Glutamatergic neuron (in vitro differentiated cells): ENCODE measurements at regions not wholly inside any gene's neighbourhood (a gene's known extent, or its start where the extent isn't known, plus 50 kb on each side); places are given as distances from the start of the nearest gene placed in this dataset.

Source experiments
- DNase-seq: peaks from one replicate; pipeline ENCODE4 v3.0.0; 2022
- H3K27ac Mint-ChIP-seq: one replicate; pipeline ENCODE4 v1.8.0; 2020; ENCODE audit warnings: mild to moderate bottlenecking, mixed read lengths, inconsistent platforms; ENCODE audit not compliant: unreplicated experiment
- H3K27me3 Mint-ChIP-seq: one replicate; pipeline ENCODE4 v1.8.0; 2020; ENCODE audit warnings: mild to moderate bottlenecking, moderate library complexity, mixed read lengths, inconsistent platforms; ENCODE audit not compliant: unreplicated experiment
- H3K36me3 Mint-ChIP-seq: one replicate; pipeline ENCODE4 v1.8.0; 2020; ENCODE audit warnings: mild to moderate bottlenecking, mixed read lengths, inconsistent platforms; ENCODE audit not compliant: unreplicated experiment
- H3K4me1 Mint-ChIP-seq: one replicate; pipeline ENCODE4 v1.8.0; 2020; ENCODE audit warnings: mild to moderate bottlenecking, low read depth, mixed read lengths, inconsistent platforms; ENCODE audit not compliant: unreplicated experiment
- H3K4me3 Mint-ChIP-seq: one replicate; pipeline ENCODE4 v1.8.0; 2020; ENCODE audit warnings: mild to moderate bottlenecking, mixed read lengths, inconsistent platforms; ENCODE audit not compliant: unreplicated experiment
- H3K9me3 Mint-ChIP-seq: one replicate; pipeline ENCODE4 v1.8.0; 2020; ENCODE audit warnings: mild to moderate bottlenecking, moderate library complexity, mixed read lengths, inconsistent platforms; ENCODE audit not compliant: unreplicated experiment
- TF ChIP-seq, protein P1 (sequence below): fragments of 200-600 bp; sonication (generic); IDR thresholded peaks from one replicate; pipeline ENCODE4 v1.5.0; 2021; ENCODE audit not compliant: partially characterized antibody, unreplicated experiment

DNA sequence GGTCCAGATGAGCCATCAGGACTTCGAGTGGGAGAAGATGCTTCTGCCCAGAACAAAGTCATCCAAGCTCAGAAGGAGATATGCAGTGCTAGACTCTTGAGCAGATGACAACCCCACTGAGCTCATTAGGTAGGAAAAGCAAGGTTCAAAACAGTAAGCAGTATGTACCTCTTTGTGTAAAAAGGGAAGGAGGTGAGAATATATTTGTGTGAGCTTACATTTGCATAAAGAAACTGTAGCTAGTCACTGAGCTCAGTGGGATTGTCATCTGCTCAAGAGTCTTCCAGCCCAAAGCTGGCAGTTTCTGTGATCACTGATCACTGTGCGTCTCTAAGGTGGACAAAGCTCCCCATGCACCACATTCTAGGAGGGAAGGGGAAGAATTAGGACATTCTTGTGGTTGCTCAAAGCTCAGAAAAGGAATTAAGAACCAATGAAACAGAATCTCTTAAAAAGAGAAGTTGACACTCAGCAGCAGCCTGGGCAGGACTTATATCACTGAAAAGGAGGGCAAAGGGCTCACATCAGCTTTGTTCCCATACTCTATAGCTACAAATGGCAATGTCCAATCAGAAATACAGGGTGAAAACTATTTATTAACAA lies 90.0 kb upstream of the MAFB start:
- TF ChIP-seq, protein P1, sequence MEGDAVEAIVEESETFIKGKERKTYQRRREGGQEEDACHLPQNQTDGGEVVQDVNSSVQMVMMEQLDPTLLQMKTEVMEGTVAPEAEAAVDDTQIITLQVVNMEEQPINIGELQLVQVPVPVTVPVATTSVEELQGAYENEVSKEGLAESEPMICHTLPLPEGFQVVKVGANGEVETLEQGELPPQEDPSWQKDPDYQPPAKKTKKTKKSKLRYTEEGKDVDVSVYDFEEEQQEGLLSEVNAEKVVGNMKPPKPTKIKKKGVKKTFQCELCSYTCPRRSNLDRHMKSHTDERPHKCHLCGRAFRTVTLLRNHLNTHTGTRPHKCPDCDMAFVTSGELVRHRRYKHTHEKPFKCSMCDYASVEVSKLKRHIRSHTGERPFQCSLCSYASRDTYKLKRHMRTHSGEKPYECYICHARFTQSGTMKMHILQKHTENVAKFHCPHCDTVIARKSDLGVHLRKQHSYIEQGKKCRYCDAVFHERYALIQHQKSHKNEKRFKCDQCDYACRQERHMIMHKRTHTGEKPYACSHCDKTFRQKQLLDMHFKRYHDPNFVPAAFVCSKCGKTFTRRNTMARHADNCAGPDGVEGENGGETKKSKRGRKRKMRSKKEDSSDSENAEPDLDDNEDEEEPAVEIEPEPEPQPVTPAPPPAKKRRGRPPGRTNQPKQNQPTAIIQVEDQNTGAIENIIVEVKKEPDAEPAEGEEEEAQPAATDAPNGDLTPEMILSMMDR: no peak
- H3K27ac Mint-ChIP-seq: no peak overlapping the region
- DNase-seq: no peak
- H3K4me1 Mint-ChIP-seq: peaks cover 2% of the 10 kb centered on the region
- H3K4me3 Mint-ChIP-seq: no peak overlapping the region
- H3K9me3 Mint-ChIP-seq: no peaks in the 10 kb centered on the region
- H3K36me3 Mint-ChIP-seq: no peaks in the 10 kb centered on the region
- H3K27me3 Mint-ChIP-seq: peaks cover 4% of the 10 kb centered on the region

- Mint-ChIP-seq H3K27me3 (no peaks in the 10 kb centered on the region), H3K9me3 (peaks cover 1% of the 10 kb centered on the region), H3K4me3 (no peak overlapping the region), H3K27ac (no peak overlapping the region), H3K4me1 (peaks cover 4% of the 10 kb centered on the region), H3K36me3 (no peaks in the 10 kb centered on the region)
- TF ChIP-seq, protein P1: no peak
- DNase-seq: no peak
Observed at GRCh38 chr20:40781327-40782042, 92.4 kb upstream of the MAFB start.

DNA sequence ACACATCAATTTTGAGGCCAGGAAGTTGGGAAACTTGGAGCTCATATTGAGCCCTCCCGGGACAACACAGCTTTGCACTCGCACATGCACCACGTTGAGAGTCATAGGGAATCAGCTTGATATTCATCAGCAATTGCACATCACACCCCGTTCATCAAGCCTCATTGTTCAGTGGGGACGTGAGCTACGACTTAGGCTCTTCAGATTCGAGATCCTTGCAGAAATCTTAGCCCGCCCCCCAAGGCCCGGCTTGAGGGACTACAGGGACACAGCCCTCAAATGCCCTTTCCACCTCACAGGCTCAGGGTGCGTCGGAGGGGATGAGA lies 93.0 kb upstream of the MAFB start:
- peaks cover 4% of the 10 kb centered on the region for H3K4me1 Mint-ChIP-seq
- H3K4me3 Mint-ChIP-seq: no peak overlapping the region
- no peak overlapping the region for H3K27ac Mint-ChIP-seq
- H3K36me3 Mint-ChIP-seq: no peaks in the 10 kb centered on the region
- H3K9me3 Mint-ChIP-seq: peaks cover 1% of the 10 kb centered on the region
- TF ChIP-seq, protein P1: no peak
- H3K27me3 Mint-ChIP-seq: no peaks in the 10 kb centered on the region
- no peak for DNase-seq

DNA sequence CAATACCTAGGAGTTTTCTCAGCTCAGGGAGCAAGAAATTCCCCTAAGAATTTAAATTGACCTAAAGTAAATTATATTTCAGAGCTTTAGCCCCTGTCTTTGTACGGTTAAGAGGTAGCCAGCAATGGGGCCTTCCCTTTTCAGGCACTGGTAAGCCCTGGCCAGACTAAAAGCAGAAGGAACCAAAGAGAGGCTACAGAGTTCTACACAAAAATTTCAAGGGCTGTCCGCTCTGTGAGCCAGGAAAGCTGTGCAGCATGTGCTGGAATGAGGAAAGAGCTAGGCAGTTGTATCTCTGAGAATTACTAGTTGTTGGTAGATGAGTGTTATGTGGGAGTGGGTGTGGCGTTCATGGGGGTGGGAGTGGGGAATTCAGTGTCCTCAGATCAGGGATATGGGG lies 96.3 kb upstream of the MAFB start:
- H3K4me3 Mint-ChIP-seq: no peak overlapping the region
- TF ChIP-seq, protein P1: no peak
- H3K4me1 Mint-ChIP-seq: peaks cover 4% of the 10 kb centered on the region
- no peaks in the 10 kb centered on the region for H3K36me3 Mint-ChIP-seq
- no peak overlapping the region for H3K27ac Mint-ChIP-seq
- DNase-seq: no peak
- peaks cover 1% of the 10 kb centered on the region for H3K9me3 Mint-ChIP-seq
- peaks cover 2% of the 10 kb centered on the region for H3K27me3 Mint-ChIP-seq

- TF ChIP-seq, protein P1: no peak
- DNase-seq: no peak
- Mint-ChIP-seq H3K27me3 (peaks cover 2% of the 10 kb centered on the region), H3K4me3 (no peak overlapping the region), H3K4me1 (peaks cover 4% of the 10 kb centered on the region), H3K36me3 (no peaks in the 10 kb centered on the region), H3K9me3 (peaks cover 1% of the 10 kb centered on the region), H3K27ac (no peak overlapping the region)
Observed at GRCh38 chr20:40786336-40786735, 97.3 kb upstream of the MAFB start.
